Gastrocnemius medialis (tissue), 4 donors: ENCODE measurements at regions not wholly inside any gene's neighbourhood (a gene's known extent, or its start where the extent isn't known, plus 50 kb on each side); places are given as distances from the start of the nearest gene placed in this dataset.

Experiments used
- ATAC-seq, 2 donors: fragments of 150-250 bp; one replicate each; pipeline ENCODE4 v1.9.1; 2016
- DNase-seq, 2 donors: peaks; one replicate each; pipeline ENCODE4 v3.0.0-alpha.2; 2019
- H3K27ac ChIP-seq, 4 donors: fragments of 200-600 bp; sonication (generic); 1 replicate in 1 of 4; 2 replicates in 3 of 4; pipeline ENCODE4 v1.5.1; 2016 to 2018; ENCODE audit warnings: mild to moderate bottlenecking in 2 of 4, moderate library complexity in 1 of 4
- H3K27me3 ChIP-seq, 3 donors: fragments of 200-600 bp; sonication (generic) in 2 of 3; 1 replicate in 1 of 3; 2 replicates in 2 of 3; pipeline versions ENCODE4 v1.5.1 to v1.6.0; 2016 to 2019; ENCODE audit warnings: mild to moderate bottlenecking in 1 of 3, moderate library complexity in 1 of 3
- H3K36me3 ChIP-seq, 2 donors: fragments of 200-600 bp; sonication (generic) in 1 of 2; one replicate each; pipeline ENCODE4 v1.5.1; 2017 to 2018
- H3K4me1 ChIP-seq, 2 donors: fragments of 200-600 bp; sonication (generic) in 1 of 2; one replicate each; pipeline ENCODE4 v1.5.1; 2016 to 2017; ENCODE audit warnings: mild to moderate bottlenecking in 2 of 2
- H3K4me3 ChIP-seq, 4 donors: fragments of 200-600 bp; sonication (generic) in 3 of 4; 1 replicate in 1 of 4; 2 replicates in 3 of 4; pipeline ENCODE4 v1.5.1; 2016 to 2019; ENCODE audit warnings: mild to moderate bottlenecking in 2 of 4
- H3K9me3 ChIP-seq, 3 donors: fragments of 200-600 bp; sonication (generic) in 2 of 3; 1 replicate in 1 of 3; 2 replicates in 2 of 3; pipeline ENCODE4 v1.5.1; 2016 to 2019
- POLR2A ChIP-seq, 2 donors: fragments of 450-650 bp; IDR thresholded peaks; one replicate each; pipeline ENCODE4 v1.6.1; 2017; ENCODE audit warnings: antibody characterized with exemption in 2 of 2, mild to moderate bottlenecking in 2 of 2, moderate library complexity in 2 of 2
- in situ Hi-C, 4 donors: fragments of 200-750 bp; cut with MboI; loops; one replicate each; pipeline versions ENCODE4 v1.15.0 to v1.8.0; 2017; ENCODE audit warnings: low sequenced_read_pairs in 4 of 4
- intact Hi-C: fragments of 100-400 bp; cut with DNase I; formaldehyde crosslinking; loops from one replicate; pipeline ENCODE4 v1.15.1; 2023; ENCODE audit warnings: low total_unique reads
- TF ChIP-seq, protein P1 (sequence below), 5 experiments: fragments of 450-650 bp in 3 of 5; fragments of 200-600 bp in 2 of 5; sonication (generic) in 2 of 5; IDR thresholded peaks in 4 of 5; conservative IDR thresholded peaks in 1 of 5; 1 replicate in 4 of 5; 2 replicates in 1 of 5; pipeline ENCODE4 v1.5.1; 2016 to 2019; ENCODE audit warnings: antibody characterized with exemption in 5 of 5, mild to moderate bottlenecking in 3 of 5, moderate library complexity in 3 of 5

DNA sequence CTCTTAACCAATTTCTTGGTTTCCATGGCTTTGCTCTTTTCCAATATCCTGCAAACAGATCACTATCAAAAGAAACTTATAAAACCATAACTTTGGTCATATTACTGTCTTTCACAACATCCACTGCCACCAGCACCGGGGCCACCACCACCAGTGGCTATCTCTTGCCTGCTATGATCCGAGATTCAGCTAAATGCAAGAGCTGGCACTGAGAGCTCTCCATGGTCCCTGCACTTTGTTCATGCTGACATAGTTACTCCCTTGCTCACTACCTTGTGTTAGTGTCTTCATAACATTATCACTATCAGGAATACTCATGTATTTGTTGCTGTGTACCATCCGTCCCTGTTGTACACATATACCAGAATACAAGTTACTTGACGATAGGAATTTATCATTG is 299.0 kb downstream of the ETS1 start:
- in situ Hi-C loops = loop anchor here (5.0 to 25.0 kb wide), 4 partner anchors 114 to 549 kb away; no protein-coding TSS in a partner anchor

DNA sequence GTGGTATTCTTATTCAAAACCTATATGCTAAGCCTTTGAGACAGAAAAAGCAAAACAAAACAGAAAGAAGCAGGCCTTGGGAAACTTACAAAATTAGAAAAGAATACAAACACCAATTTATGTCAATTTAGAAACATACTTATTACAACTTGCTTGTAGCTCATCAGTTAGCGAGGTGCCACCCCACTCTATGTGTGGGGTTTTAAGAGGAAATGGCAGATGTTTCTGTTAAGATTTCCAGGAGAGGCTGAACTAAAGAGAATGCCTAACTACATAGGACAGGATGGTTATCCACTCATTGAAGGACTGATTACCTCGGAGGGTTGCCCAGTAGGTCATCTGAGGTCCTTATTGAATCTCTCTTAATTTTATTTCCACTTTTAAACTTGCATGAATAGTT is 302.0 kb downstream of the ETS1 start:
- Histone ChIP-seq H3K27ac (no peak overlapping the region), H3K27me3 (no peaks in the 10 kb centered on the region), H3K4me1 (peaks cover 6 to 9% of the 10 kb centered on the region in 2 donors), H3K4me3 (no peak overlapping the region), H3K36me3 (no peaks in the 10 kb centered on the region), H3K9me3 (no peaks in the 10 kb centered on the region)
- in situ Hi-C loops (loop anchor here (5.0 to 25.0 kb wide), 4 partner anchors 111 to 552 kb away; no protein-coding TSS in a partner anchor), intact Hi-C loops (no loop called here)
- TF ChIP-seq, protein P1, sequence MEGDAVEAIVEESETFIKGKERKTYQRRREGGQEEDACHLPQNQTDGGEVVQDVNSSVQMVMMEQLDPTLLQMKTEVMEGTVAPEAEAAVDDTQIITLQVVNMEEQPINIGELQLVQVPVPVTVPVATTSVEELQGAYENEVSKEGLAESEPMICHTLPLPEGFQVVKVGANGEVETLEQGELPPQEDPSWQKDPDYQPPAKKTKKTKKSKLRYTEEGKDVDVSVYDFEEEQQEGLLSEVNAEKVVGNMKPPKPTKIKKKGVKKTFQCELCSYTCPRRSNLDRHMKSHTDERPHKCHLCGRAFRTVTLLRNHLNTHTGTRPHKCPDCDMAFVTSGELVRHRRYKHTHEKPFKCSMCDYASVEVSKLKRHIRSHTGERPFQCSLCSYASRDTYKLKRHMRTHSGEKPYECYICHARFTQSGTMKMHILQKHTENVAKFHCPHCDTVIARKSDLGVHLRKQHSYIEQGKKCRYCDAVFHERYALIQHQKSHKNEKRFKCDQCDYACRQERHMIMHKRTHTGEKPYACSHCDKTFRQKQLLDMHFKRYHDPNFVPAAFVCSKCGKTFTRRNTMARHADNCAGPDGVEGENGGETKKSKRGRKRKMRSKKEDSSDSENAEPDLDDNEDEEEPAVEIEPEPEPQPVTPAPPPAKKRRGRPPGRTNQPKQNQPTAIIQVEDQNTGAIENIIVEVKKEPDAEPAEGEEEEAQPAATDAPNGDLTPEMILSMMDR (IDR thresholded peaks at IDR 0.05 in 4 of 5, conservative IDR thresholded peaks at IDR 0.05 in 1 of 5) = no peak
- TF ChIP-seq POLR2A (IDR thresholded peaks at IDR 0.05) = no peak
- ATAC-seq (no peak), DNase-seq (no peak)

More for the DNA sequence above, 299.0 kb downstream of the ETS1 start:
- Histone ChIP-seq H3K27ac (no peak overlapping the region), H3K4me3 (no peak overlapping the region), H3K36me3 (no peaks in the 10 kb centered on the region), H3K27me3 (no peaks in the 10 kb centered on the region), H3K9me3 (no peaks in the 10 kb centered on the region), H3K4me1 (peaks cover 9% of the 10 kb centered on the region in 2 donors)
- DNase-seq (no peak), ATAC-seq (no peak)
- intact Hi-C loops = no loop called here
- TF ChIP-seq POLR2A (IDR thresholded peaks at IDR 0.05) = no peak
- TF ChIP-seq, protein P1 (IDR thresholded peaks at IDR 0.05 in 4 of 5, conservative IDR thresholded peaks at IDR 0.05 in 1 of 5) = no peak

GRCh38 chr11:128284634-128285033 is 302.7 kb downstream of the ETS1 start:
- TF ChIP-seq, protein P1 (IDR thresholded peaks at IDR 0.05 in 4 of 5, conservative IDR thresholded peaks at IDR 0.05 in 1 of 5) = no peak
- TF ChIP-seq POLR2A (IDR thresholded peaks at IDR 0.05) = no peak
- no peak overlapping the region for H3K4me3 ChIP-seq
- no peak for DNase-seq
- H3K27me3 ChIP-seq = no peaks in the 10 kb centered on the region
- no peaks in the 10 kb centered on the region for H3K9me3 ChIP-seq
- H3K27ac ChIP-seq = no peak overlapping the region
- intact Hi-C loops (no loop called here), in situ Hi-C loops (loop anchor here (5.0 to 25.0 kb wide), 4 partner anchors 110 to 553 kb away; no protein-coding TSS in a partner anchor)
- no peak for ATAC-seq
- H3K4me1 ChIP-seq = peaks cover under 1 to 2% of the 10 kb centered on the region in 2 donors
- no peaks in the 10 kb centered on the region for H3K36me3 ChIP-seq

GRCh38 chr11:128283451-128283850 is 303.9 kb downstream of the ETS1 start:
- Histone ChIP-seq H3K4me3 (no peak overlapping the region), H3K4me1 (no peaks in the 10 kb centered on the region), H3K27ac (no peak overlapping the region), H3K36me3 (no peaks in the 10 kb centered on the region), H3K27me3 (no peaks in the 10 kb centered on the region), H3K9me3 (no peaks in the 10 kb centered on the region)
- in situ Hi-C loops (loop anchor here (10.0 to 25.0 kb wide), 2 partner anchors 109 to 554 kb away; no protein-coding TSS in a partner anchor), intact Hi-C loops (no loop called here)
- TF ChIP-seq, protein P1 (IDR thresholded peaks at IDR 0.05 in 4 of 5, conservative IDR thresholded peaks at IDR 0.05 in 1 of 5) = no peak
- TF ChIP-seq POLR2A (IDR thresholded peaks at IDR 0.05) = no peak
- DNase-seq = no peak
- no peak for ATAC-seq

GRCh38 chr11:128282053-128282452 is 305.3 kb downstream of the ETS1 start:
- ATAC-seq = no peak
- no peak overlapping the region for H3K27ac ChIP-seq
- no peaks in the 10 kb centered on the region for H3K27me3 ChIP-seq
- intact Hi-C loops = no loop called here
- no peaks in the 10 kb centered on the region for H3K4me1 ChIP-seq
- H3K4me3 ChIP-seq = no peak overlapping the region
- no peak for TF ChIP-seq POLR2A (IDR thresholded peaks at IDR 0.05)
- TF ChIP-seq, protein P1 (IDR thresholded peaks at IDR 0.05 in 4 of 5, conservative IDR thresholded peaks at IDR 0.05 in 1 of 5) = no peak
- in situ Hi-C loops = loop anchor here (10.0 to 25.0 kb wide), 2 partner anchors 107 to 555 kb away; no protein-coding TSS in a partner anchor
- DNase-seq = no peak
- H3K9me3 ChIP-seq = no peaks in the 10 kb centered on the region
- H3K36me3 ChIP-seq = no peaks in the 10 kb centered on the region
